Stomach (tissue), 4 donors: ENCODE measurements at regions not wholly inside any gene's neighbourhood (a gene's known extent, or its start where the extent isn't known, plus 50 kb on each side); places are given as distances from the start of the nearest gene placed in this dataset.

Experiments
- CTCF ChIP-seq, 7 experiments: fragments of 450-650 bp in 4 of 7; fragments of 200-600 bp in 3 of 7; sonication (generic) in 3 of 7; IDR thresholded peaks; one replicate each; pipeline ENCODE4 v1.5.1; 2016 to 2019; ENCODE audit warnings: antibody characterized with exemption in 7 of 7, control low read depth in 2 of 7, mild to moderate bottlenecking in 1 of 7
- EP300 ChIP-seq: sonication (generic); formaldehyde crosslinking; IDR thresholded peaks from one replicate; pipeline ENCODE4 v1.6.1; 2017; ENCODE audit warnings: antibody characterized with exemption
- POLR2A ChIP-seq, 4 donors: fragments of 450-650 bp; IDR thresholded peaks; one replicate each; pipeline ENCODE4 v1.6.1; 2016; ENCODE audit warnings: antibody characterized with exemption in 4 of 4, control low read depth in 2 of 4, mild to moderate bottlenecking in 1 of 4, moderate library complexity in 1 of 4

- TF ChIP-seq EP300 (no peak), POLR2A (IDR thresholded peaks at IDR 0.05) (no peak), CTCF (IDR thresholded peaks at IDR 0.05) (no peak)
Observed at GRCh38 chr2:105627534-105627933, 117.2 kb upstream of the NCK2 start.
